Activated CD8-positive, alpha-beta memory T cell treated with anti-CD3 and anti-CD28 coated beads, Interleukin-2, amount 50 U/mL, for 24 hours (primary cell): ENCODE measurements at regions not wholly inside any gene's neighbourhood (a gene's known extent, or its start where the extent isn't known, plus 50 kb on each side); places are given as distances from the start of the nearest gene placed in this dataset.
A peak's percentile ranks its signal among the peaks of the same experiment; 100 is the strongest.

Experiments
- DNase-seq: peaks from one replicate; pipeline ENCODE4 v3.0.0-alpha.2; 2020; ENCODE audit errors: extremely low read depth

DNA sequence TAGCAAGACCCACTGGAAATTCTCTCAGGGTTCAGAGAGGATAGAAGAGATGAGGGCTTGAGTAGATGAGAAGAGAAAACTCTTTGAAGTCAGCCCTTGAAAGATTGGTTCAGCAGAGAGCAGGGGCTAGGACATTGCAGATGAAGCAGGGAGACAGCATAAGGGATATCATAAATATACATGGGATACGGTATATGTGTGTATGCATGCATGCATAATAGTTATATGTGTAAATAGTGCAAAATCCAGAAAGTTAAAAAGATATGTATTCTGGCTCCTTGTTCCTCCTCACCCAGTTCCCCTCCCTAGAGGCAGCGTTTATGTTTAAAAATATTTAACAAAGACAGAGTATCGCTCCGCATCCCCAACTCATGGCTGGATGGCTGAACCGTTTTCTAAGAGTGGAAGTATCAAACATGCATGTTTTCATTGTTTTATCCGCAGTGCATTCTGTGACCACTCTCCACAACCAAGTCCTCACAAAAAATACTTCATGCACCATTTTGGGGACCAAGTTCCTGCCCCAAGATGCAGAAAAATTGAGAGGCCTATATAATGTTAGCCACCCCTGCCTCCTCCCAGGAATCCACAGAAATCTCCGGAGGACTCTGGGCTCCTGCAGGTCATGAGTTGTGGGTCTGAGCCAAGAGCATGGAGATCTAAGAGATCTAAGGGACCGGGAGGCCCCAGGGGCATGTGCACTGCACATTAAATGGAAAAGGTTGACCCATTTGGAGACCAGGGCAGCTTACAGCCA lies 119.5 kb downstream of the MTX3 start:
- DNase-seq, result no peak

DNA sequence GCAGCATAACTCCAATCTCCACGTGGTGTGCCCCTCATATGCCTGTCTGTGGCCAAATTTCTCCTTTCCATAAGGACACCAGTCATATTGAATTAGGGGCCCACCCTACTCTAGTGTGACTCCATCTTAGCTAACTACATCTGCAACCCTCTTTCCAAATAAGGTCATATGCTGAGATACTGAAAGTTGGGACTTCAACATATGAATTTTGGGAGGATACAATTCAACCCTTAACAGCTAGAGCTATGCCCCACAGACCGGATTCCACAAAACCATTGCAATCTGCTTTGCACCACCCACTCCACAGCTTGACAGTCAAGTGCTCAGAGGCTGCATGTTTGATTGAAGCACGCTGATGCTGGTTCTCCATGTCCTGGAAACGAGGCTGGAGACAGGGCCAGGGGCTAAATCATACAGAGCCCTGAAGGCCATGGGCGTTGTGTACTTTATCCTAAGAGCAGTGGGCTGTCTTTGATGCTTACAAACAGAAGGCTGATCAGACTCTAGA lies 122.8 kb downstream of the MTX3 start:
- no peak for DNase-seq

DNA sequence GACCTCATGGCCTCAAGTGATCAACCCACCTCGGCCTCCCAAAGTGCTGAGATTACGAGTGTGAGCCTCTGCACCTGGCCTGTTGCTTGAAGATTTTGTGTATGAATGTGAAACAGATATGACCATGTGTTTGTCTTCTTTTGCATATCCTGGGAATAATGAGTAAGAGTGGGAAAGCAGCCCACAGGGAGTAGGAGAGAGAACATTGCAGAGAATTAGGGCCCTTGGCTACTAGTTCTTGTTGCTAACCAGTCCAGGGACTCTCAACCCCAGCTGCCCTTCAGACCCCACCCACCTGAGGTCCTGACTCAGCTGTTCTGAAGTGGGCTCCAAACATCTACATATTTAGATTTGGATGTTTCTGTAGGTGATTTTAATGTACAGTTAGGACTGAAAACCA lies 125.5 kb downstream of the MTX3 start:
- DNase-seq, result no peak

DNA sequence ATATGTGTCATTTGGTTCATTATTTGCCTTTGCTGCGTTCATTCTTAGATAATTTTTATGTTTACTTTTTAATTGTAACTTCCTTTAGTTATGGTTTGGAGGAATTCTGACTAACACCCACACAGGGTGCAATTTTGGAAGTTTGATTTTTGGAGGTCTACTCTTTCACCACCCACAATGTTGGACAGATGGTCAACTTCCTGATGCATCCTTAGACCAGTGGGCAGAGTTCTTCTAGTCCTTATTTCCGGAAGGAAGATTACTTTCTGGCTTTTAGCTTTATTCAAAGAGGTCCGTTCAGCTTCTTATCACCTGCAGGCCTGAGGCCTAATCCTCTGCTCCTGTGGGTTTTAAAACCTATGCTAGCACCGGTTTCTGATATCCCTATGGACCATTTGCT lies 126.7 kb downstream of the MTX3 start:
- no peak for DNase-seq

DNA sequence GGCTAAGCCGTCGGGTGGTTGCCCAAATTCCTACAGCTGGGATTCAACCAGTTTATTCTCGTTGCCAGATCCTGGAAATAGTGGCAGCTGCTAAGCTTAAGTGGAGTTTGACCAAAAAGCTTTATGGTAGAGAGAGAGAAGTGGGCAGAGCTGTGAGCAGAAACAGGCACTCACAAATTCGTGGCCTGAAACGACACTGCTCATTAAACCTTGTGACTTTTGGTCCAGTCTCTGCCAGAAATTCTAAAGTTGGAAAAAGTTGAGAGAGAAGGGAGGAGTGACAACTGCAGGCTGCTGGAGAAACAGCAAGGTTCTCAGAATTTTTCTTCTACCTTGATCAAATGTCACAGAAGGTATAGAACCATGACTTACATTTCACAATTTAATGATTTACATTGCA lies 131.5 kb downstream of the MTX3 start:
- DNase-seq, result no peak

DNA sequence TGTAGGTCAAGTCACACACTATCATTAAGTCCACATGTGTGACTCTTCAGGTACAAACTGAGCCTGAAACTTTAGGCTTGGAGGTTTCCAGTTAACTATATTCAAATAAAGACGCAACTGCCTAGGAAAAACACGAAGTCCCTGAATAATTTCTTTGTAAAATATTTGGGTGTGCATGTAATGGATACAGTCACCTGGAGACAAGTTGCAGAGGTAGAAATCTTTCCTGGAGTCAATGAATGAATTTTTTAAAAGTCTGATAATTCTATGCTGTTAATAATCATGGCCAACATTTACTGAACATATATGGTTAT lies 132.7 kb downstream of the MTX3 start:
- DNase-seq, result no peak

DNA sequence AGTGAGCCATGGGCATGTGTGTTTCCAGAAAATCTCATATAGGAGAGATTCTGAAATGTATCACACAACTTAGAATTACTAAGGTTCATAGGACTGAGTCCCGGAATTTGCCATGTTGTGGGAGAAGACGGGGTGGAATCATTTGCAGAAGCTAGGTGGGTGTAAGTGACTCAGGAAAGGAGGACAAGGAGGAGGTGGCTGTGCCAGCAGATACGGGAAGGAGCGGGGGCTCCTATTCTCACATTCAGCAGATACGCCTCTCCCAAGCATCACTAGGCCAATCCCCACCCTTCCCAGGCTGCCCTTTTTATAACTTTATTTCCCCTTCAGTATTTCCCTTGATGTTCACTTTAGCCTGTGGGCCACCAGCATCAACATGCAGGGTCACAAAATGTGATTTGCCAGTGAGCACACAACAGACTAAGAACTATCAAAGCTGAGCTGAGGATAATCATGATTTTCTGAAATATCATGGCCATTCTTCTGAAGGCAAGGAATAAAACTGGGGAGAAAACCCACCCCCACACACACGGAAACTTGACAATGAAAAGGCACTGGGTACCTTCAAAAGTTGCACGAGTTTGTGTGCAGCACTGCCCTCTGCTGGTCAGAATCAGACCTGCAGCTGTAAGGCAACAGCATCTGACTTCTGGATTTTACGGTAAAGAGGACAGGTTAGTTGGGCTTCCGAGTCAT lies 133.2 kb downstream of the MTX3 start:
- DNase-seq, result peak; percentile 53

DNA sequence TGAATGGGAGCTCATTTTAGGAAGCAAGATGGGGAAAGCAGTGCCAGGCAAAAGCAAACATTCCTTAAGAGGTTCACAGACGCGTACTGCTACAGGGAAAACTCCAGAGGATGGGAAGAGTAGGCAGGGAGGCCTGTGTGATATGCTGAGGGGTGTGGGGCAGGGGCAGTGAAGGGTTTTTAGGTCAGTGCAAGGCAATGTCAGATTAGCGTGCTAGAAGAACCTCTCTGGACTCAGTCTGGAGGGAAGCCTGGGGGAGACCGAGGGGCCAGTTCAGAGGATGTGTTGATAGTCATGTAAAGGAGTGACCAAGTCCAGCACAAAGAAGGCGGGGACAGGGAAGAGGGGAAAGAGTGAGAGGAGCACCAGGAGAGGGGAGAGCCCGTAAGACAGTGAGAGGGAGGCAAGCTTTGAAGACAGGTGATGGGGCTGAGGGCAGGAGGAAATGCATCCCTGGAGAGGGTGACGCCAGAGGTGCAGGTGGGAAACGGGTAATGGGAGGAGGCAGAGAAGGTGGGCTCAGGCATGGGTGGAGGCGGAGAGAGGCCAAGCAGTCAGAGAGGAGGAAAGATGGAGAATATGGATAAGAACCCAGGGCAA lies 134.5 kb downstream of the MTX3 start:
- no peak for DNase-seq

DNA sequence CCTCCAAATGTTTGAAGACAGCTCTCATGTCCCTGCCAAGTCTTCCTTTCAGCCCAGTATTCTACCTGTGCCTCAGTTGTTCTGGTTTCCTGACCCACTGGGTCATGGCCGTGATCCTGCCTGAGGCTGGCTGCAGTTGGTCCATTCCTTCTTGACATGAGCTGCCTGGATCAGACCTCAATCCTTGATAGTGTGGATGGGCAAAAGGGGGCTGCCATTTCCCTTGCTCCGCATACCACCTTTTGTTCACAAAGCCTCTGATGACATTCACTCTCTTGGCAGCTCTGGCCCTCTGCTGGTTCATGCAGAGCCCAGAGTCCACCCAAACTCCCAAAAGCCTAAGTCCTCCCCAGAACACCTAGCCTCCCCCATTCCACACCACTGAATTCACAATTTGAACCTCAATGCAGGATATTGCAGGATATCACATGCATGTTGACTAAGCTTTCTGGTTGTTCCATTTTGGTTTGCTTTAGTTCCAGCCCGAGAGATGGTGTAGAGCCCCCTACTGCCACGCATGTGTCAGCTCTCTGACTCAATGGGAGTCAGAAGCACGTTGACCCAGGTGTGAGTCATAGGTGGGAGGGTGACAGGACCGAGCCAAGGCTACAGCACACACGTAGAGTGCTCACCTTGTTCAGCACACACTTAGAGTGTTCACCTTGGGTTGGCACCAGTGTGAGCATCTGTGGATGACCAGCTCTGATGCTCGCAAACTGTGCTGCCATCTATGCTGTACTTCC lies 137.2 kb downstream of the MTX3 start:
- no peak for DNase-seq

DNA sequence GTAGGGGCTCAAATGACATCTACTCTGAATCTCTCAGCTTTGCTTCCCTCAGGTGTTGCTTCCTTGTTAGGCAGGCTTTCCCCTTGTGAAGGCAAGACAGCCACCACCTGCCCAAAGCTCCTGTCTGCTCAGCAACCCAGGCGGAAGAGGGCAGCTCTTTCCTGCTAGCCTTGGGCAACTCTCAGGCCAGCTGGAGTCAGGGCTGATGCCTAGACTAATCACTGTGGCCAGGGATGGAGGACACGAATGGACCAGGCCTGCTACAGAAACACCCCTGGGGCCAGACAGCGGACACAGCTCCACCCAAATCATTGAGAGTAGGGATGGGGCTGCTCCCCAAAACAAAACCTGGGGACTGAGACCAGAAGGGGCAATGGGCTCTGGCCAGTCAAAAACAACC lies 138.0 kb downstream of the MTX3 start:
- no peak for DNase-seq

DNA sequence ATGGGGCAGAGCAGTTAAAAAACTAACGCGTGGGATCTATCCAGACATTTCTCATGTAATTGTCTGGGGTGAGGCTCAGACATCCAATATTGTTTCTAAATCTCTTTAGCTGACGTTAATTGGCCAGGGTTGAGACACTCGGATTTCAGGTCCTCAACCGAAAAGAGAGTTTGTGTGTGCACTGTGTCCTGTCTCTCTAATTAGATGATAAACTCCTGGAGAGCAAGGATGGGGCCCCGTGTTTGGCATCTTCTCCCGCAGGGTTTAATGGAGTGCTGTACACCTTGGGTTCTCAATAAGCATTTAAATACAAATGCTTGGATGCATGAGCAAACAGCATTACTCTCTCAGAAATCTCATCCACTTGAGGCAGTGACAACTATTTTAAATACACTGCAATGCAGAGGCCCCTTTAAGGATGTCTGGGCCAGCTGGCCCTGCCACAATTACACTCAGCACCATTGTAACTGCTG lies 139.6 kb downstream of the MTX3 start:
- no peak for DNase-seq

DNA sequence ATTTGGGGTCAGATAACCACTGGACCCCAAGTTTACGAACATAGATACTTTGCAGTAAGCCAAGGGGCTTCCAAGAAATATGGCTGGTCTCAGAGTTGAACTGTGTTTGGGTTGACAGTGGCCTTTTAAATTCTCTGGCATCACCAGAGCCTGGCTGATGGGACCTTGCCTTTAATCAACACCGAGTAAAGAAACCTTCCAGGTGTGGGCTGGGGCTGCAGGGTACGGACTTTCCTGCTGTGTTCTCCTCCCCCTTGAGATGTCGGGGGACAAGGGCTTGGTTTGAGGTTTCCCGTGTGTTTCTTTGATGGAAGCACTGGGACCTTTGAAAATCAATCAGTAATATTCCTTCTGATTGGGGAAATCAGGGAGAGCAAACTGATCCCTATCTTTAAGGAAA lies 140.1 kb downstream of the MTX3 start:
- no peak for DNase-seq

DNA sequence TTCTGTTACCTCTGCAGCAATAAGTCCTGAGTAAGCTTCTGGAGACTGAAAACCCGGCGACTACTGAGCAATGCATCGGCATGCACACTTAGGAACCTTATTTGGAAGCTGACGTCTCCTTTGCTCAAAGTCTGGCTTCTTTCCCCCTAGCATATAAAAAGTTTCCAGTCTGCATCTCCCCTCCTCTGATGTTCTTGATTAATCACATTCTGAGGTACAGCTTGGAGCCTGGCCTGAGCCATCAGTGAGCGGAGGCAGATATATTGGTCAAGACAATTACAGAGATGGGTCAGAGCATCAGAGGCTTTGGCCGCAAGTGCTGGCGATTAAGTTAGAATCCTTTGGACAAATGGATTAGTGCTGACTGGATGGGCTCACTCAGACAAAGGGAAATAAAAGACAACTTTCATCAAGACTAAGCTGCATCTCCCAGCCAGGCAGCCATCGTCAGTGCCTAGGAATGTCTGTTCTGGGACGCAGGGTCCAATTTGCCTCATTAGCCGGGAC lies 140.7 kb downstream of the MTX3 start:
- DNase-seq, result no peak

DNA sequence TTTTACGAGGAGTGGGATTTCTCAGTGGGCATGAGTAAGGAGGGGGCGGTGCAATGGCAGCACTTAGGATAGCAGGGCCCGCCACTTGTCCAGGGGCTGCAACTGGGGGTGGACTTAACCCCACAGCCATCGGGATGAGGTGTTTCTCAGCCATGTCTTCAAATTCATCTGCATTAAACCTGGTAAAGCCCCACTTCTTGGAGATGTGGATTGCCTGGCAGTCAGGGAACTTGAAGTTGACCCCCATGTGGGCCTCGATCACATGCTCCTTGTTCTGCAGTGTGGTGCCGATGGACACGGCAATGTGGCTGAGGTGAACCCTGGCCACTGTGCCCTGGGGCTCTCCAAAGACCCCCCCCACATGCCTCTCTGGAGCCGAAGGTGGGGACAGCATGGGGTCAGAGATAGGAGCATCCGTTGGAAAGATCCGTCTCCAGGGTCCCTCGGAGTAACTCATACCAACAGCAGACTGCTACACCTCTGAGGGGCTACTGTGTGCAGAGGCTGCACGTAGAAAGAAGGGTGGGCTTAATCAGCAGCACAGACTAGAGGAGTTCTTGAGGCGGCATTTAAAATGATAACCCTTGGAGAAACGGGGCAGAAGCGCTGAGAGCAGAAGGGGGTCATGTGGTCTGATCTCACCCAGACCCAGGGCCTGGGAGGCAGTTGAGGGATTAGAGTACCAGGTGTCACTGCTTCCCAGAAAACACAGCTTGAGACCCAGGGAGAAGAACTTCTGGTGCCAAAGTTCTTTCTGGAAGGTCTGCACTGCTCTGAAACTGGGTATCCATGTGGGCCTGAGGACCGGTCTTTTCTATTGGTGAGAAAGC lies 141.4 kb downstream of the MTX3 start:
- DNase-seq, result no peak
